ENCODE measurements at regions not wholly inside any gene's neighbourhood (a gene's known extent, or its start where the extent isn't known, plus 50 kb on each side); places are given as distances from the start of the nearest gene placed in this dataset.

DNA sequence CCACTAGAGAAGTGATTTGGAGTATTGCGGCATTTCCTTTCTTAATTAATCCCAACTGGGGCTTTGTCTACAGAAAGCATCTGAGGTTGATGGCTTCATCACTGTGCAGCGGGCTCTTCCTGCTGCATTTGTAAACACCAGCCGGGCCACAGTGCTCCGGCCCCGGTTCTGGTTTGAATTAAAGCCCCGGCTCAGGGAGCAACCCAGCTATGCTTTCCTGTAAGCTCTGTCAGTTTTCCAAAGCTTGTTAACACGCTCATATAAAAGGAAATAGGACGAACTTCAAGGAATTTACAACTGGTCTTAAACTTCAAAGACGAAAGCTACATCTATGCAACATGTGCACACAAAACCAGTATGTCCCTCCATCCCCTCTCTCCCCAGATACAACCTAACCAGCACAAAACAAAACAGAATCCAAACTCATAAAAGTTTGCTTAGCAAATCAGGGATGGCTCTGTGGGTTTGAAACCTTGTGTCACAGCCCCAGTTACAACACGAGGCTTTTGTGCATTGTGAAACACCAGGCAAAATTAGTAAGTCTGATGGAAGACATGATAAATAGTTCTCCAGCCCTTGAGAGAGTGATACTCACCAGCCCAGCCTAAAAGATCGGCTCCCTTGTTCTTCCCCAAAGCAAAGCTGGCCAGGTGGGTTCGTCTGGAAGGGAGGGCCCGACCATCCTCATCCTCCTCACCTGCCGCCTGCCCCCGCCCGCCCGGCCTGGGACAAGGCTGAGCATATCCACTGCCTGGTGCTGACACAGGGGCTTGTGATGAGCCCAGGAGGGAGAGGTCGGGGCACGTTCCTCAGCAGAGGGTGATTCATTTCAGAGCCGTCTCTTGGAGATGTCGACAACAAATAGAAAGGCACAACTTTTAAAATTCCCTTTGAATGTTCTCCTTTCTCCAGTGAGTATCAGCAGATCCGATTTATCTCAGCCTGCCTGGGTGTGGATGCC is 197.9 kb downstream of the TFAP2C start:
- Histone ChIP-seq H3K27me3 (ENCODE audit: control insufficient read depth, insufficient read depth, low read length) (no peaks in the 10 kb centered on the region), H3K4me3 (ENCODE audit: low read depth, low read length) (peak overlapping the region; percentile 37), H3K36me3 (ENCODE audit: control insufficient read depth, insufficient read depth, low read length) (no peaks in the 10 kb centered on the region)
- POLR2A ChIA-PET, result interaction anchor here (0.7 kb wide), 1 partner anchor 36 kb away, joined by 3 read pairs; no protein-coding TSS in a partner anchor
- DNase-seq (ENCODE audit: low read depth), result peak; percentile 96
- CTCF ChIA-PET, result interaction anchor here (0.7 to 2.1 kb wide), 8 partner anchors 9 to 197 kb away, joined by 3 to 8 read pairs (median 3); partner anchors contain the start of gene TFAP2C
- TF ChIP-seq, protein P1, sequence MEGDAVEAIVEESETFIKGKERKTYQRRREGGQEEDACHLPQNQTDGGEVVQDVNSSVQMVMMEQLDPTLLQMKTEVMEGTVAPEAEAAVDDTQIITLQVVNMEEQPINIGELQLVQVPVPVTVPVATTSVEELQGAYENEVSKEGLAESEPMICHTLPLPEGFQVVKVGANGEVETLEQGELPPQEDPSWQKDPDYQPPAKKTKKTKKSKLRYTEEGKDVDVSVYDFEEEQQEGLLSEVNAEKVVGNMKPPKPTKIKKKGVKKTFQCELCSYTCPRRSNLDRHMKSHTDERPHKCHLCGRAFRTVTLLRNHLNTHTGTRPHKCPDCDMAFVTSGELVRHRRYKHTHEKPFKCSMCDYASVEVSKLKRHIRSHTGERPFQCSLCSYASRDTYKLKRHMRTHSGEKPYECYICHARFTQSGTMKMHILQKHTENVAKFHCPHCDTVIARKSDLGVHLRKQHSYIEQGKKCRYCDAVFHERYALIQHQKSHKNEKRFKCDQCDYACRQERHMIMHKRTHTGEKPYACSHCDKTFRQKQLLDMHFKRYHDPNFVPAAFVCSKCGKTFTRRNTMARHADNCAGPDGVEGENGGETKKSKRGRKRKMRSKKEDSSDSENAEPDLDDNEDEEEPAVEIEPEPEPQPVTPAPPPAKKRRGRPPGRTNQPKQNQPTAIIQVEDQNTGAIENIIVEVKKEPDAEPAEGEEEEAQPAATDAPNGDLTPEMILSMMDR (IDR thresholded peaks at IDR 0.05; ENCODE audit: insufficient read depth, low read depth, low read length), result no peak

DNA sequence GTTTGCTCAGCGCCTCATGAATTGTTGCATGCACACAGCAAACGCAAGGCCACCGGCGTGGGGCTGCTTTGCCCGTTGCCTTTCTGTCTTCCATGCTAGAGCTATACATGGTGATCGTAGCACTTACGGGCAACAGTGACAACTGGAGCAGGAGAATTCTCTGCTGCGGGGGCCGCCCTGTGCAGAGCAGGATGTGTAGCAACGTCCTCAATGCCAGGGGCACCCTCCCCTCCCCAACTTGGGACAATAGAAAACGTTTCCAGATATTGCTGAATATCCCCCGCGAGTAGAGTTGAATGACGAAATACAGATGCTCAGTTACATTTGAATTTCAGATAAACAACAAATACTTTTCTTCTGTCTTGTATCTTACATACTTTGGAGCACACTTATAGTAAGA is 198.7 kb downstream of the TFAP2C start:
- TF ChIP-seq, protein P1 (IDR thresholded peaks at IDR 0.05; ENCODE audit: insufficient read depth, low read depth, low read length), result no peak
- POLR2A ChIA-PET, result interaction anchor here (0.7 kb wide), 1 partner anchor 37 kb away, joined by 3 read pairs; no protein-coding TSS in a partner anchor
- CTCF ChIA-PET, result interaction anchor here (0.7 to 2.1 kb wide), 4 partner anchors 8 to 198 kb away, joined by 3 to 8 read pairs (median 4); partner anchors contain the start of gene TFAP2C
- DNase-seq (ENCODE audit: low read depth), result no peak
- Histone ChIP-seq H3K27me3 (ENCODE audit: control insufficient read depth, insufficient read depth, low read length) (no peaks in the 10 kb centered on the region), H3K4me3 (ENCODE audit: low read depth, low read length) (peak overlapping the region; percentile 37), H3K36me3 (ENCODE audit: control insufficient read depth, insufficient read depth, low read length) (no peaks in the 10 kb centered on the region)

DNA sequence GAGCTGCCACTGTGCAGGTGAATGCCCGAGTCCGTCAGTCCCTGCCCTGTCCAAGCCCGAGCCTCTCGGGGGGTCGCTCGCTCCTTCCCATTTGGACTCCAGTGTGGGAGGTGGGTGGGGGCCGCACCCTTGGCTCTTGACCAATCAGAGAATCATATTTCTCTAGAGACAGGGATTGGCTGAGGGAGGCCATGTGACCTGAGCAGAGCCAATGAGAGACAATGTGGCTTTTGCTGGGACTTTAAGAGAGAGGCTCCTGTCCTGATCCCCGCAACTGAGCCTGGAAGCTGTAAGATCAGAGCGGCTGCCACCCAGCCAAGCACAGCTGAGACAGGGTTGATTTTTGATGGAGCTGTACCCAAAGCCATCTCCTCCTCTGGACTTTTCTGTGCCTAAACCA is 199.3 kb downstream of the TFAP2C start:
- TF ChIP-seq, protein P1 (IDR thresholded peaks at IDR 0.05; ENCODE audit: insufficient read depth, low read depth, low read length), result no peak

DNA sequence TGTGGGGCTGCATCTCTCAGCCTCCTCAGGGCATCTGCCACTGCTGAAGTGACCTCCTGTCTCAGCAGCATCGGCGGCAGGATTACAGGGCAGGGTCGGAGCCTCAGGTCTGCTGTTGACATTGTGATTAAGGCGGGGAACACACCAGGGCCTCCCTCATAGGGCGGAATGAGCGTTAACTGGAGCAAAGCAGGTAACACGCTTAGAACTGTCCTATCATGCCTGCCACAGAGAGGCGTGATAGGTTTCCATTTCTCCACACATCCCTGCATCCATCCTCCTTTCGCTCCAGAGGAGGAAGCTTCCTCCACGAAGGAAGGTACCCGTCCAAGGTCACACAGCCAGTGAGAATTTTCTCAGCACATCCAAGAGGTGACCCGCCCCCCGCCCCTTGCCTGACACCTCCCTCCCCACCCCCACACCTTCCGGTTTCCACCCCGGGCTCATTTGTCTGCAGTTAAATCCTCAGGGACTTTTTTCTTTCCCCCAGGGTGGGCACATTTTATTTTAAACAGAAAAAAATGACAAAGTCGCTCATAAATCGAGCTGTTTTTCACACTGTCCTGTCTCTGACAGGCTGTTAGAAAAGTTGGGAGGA is 200.8 kb downstream of the TFAP2C start:
- ChIA-PET POLR2A (no interaction called here), CTCF (no interaction called here)
- TF ChIP-seq, protein P1 (IDR thresholded peaks at IDR 0.05; ENCODE audit: insufficient read depth, low read depth, low read length), result no peak
- no peak overlapping the region for H3K4me3 ChIP-seq (ENCODE audit: low read depth, low read length)
- peaks cover 7% of the 10 kb centered on the region; the same call in 1 of the 2 replicates for H3K27me3 ChIP-seq (ENCODE audit: control insufficient read depth, insufficient read depth, low read length)
- no peaks in the 10 kb centered on the region for H3K36me3 ChIP-seq (ENCODE audit: control insufficient read depth, insufficient read depth, low read length)
- DNase-seq (ENCODE audit: low read depth), result no peak

More for the DNA sequence above, 199.3 kb downstream of the TFAP2C start:
- ChIA-PET CTCF (interaction anchor here (2.1 kb wide), 1 partner anchor 199 kb away, joined by 8 read pairs; the partner anchor contains the start of gene TFAP2C), POLR2A (no interaction called here)
- Histone ChIP-seq H3K4me3 (ENCODE audit: low read depth, low read length) (no peak overlapping the region), H3K36me3 (ENCODE audit: control insufficient read depth, insufficient read depth, low read length) (no peaks in the 10 kb centered on the region), H3K27me3 (ENCODE audit: control insufficient read depth, insufficient read depth, low read length) (0 out of 2 replicates have a peak, but pooled peaks cover 4% of the 10 kb centered on the region)
- DNase-seq (ENCODE audit: low read depth), result no peak

DNA sequence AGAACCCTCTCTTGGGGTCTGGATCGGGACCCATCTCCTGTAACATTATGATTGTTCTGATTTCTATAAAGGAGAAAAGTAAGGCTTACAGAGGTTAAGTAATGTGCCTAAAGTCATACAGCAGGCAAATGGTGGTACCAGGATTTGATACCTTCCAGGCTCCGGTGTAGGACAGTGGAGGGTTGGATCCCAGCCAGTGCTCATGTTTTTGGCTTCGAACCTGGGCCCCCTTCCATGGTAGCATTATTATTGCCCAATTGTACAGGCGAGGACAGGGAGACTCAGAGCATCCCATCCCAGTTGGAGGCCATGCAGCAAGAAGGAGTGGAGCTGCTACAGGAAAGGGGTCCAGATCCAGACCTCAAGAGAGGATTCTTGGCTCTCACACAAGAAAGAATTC is 202.7 kb downstream of the TFAP2C start:
- DNase-seq (ENCODE audit: low read depth), result no peak
- POLR2A ChIA-PET, result no interaction called here
- Histone ChIP-seq H3K36me3 (ENCODE audit: control insufficient read depth, insufficient read depth, low read length) (no peaks in the 10 kb centered on the region), H3K27me3 (ENCODE audit: control insufficient read depth, insufficient read depth, low read length) (peaks cover 8% of the 10 kb centered on the region; the same call in 1 of the 2 replicates), H3K4me3 (ENCODE audit: low read depth, low read length) (no peak overlapping the region)
- CTCF ChIA-PET, result interaction anchor here (2.7 kb wide), 1 partner anchor 202 kb away, joined by 7 read pairs; no protein-coding TSS in a partner anchor
- TF ChIP-seq, protein P1 (IDR thresholded peaks at IDR 0.05; ENCODE audit: insufficient read depth, low read depth, low read length), result no peak
